Body of pancreas (tissue), 4 donors: ENCODE measurements at regions not wholly inside any gene's neighbourhood (a gene's known extent, or its start where the extent isn't known, plus 50 kb on each side); places are given as distances from the start of the nearest gene placed in this dataset.

Experiments
- POLR2A ChIP-seq, 3 donors: fragments of 450-650 bp; IDR thresholded peaks; one replicate each; pipeline ENCODE4 v1.6.1; 2016; ENCODE audit warnings: antibody characterized with exemption in 3 of 3, mild to moderate bottlenecking in 2 of 3
- TF ChIP-seq, protein P1 (sequence below), 7 experiments: fragments of 450-650 bp in 4 of 7; fragments of 200-600 bp in 3 of 7; sonication (generic) in 3 of 7; IDR thresholded peaks; one replicate each; pipeline ENCODE4 v1.5.1; 2016 to 2019; ENCODE audit warnings: antibody characterized with exemption in 7 of 7

GRCh38 chr4:124785645-124786044 is 73.1 kb upstream of the ANKRD50 start:
- TF ChIP-seq, protein P1, sequence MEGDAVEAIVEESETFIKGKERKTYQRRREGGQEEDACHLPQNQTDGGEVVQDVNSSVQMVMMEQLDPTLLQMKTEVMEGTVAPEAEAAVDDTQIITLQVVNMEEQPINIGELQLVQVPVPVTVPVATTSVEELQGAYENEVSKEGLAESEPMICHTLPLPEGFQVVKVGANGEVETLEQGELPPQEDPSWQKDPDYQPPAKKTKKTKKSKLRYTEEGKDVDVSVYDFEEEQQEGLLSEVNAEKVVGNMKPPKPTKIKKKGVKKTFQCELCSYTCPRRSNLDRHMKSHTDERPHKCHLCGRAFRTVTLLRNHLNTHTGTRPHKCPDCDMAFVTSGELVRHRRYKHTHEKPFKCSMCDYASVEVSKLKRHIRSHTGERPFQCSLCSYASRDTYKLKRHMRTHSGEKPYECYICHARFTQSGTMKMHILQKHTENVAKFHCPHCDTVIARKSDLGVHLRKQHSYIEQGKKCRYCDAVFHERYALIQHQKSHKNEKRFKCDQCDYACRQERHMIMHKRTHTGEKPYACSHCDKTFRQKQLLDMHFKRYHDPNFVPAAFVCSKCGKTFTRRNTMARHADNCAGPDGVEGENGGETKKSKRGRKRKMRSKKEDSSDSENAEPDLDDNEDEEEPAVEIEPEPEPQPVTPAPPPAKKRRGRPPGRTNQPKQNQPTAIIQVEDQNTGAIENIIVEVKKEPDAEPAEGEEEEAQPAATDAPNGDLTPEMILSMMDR (IDR thresholded peaks at IDR 0.05): peak in 1 of 7 experiments; percentile 22
- no peak for TF ChIP-seq POLR2A (IDR thresholded peaks at IDR 0.05)
